Lower leg skin (tissue), 3 donors: ENCODE measurements at regions not wholly inside any gene's neighbourhood (a gene's known extent, or its start where the extent isn't known, plus 50 kb on each side); places are given as distances from the start of the nearest gene placed in this dataset.
"Not testable (repeated sequence)": the region's sequence is repeated elsewhere in the genome, so short reads cannot be mapped to it uniquely, and the experiment has no call there.

ENCODE experiments used
- POLR2A ChIP-seq, 2 donors: fragments of 450-650 bp; IDR thresholded peaks; one replicate each; pipeline ENCODE4 v1.6.1; 2016 to 2017; ENCODE audit warnings: antibody characterized with exemption in 2 of 2, mild to moderate bottlenecking in 1 of 2, moderate library complexity in 1 of 2
- TF ChIP-seq, protein P1 (sequence below), 3 donors: fragments of 450-650 bp; IDR thresholded peaks; one replicate each; pipeline ENCODE4 v1.5.1; 2016; ENCODE audit warnings: antibody characterized with exemption in 3 of 3, mild to moderate bottlenecking in 3 of 3, moderate library complexity in 2 of 3

DNA sequence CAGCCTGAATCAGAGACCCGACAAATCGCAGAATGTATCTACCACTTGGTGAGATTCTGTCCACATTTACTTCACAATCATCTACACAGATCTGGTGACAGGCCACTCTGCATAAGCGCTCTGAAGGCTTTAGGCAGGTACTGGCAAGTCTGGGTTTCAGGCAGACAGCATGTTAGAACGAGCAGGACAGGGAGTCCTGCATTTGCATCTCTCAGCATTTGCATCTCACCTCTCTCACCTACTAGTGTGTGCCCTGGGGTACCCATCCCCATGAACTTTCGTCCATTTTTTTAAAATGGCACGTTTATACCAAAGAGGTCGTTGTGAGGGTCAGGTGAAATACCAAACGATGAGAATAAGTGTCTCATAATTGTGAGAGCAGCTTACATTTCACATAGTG is 108.2 kb downstream of the SPATA31A1 start:
- TF ChIP-seq, protein P1, sequence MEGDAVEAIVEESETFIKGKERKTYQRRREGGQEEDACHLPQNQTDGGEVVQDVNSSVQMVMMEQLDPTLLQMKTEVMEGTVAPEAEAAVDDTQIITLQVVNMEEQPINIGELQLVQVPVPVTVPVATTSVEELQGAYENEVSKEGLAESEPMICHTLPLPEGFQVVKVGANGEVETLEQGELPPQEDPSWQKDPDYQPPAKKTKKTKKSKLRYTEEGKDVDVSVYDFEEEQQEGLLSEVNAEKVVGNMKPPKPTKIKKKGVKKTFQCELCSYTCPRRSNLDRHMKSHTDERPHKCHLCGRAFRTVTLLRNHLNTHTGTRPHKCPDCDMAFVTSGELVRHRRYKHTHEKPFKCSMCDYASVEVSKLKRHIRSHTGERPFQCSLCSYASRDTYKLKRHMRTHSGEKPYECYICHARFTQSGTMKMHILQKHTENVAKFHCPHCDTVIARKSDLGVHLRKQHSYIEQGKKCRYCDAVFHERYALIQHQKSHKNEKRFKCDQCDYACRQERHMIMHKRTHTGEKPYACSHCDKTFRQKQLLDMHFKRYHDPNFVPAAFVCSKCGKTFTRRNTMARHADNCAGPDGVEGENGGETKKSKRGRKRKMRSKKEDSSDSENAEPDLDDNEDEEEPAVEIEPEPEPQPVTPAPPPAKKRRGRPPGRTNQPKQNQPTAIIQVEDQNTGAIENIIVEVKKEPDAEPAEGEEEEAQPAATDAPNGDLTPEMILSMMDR (IDR thresholded peaks at IDR 0.05): not testable (repeated sequence)
- TF ChIP-seq POLR2A (IDR thresholded peaks at IDR 0.05): not testable (repeated sequence)
